Activated CD4-positive, alpha-beta T cell treated with anti-CD3 and anti-CD28 coated beads, Interleukin-2, Interleukin-6, amounts not matched to agents 100 ng/mL and 50 ng/mL, durations not matched to agents 16 hours and 8 hours (primary cell): ENCODE measurements at regions not wholly inside any gene's neighbourhood (a gene's known extent, or its start where the extent isn't known, plus 50 kb on each side); places are given as distances from the start of the nearest gene placed in this dataset.
A peak's percentile ranks its signal among the peaks of the same experiment; 100 is the strongest.

Experiments
- DNase-seq: peaks from one replicate; pipeline ENCODE4 v3.0.0-alpha.2; 2020

DNA sequence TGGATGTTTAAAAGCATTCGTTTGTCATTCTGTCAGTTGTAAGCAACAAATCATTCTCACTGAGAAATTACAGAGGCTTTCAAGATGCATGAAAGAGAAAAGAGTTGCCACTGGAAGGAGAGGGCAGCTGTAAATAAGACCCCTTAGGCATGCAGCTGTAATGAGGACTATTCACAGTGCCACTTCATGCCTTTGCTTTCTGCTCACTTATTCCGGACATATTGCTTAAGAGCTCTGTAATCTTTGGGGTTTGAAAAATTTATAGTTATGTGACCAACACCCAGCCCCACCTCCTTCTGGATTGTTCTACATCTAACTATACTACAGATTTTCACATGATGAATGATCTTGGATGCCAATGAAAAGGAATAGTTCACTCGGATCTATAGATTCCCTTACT is 194.8 kb upstream of the DCN start:
- DNase-seq: no peak

DNA sequence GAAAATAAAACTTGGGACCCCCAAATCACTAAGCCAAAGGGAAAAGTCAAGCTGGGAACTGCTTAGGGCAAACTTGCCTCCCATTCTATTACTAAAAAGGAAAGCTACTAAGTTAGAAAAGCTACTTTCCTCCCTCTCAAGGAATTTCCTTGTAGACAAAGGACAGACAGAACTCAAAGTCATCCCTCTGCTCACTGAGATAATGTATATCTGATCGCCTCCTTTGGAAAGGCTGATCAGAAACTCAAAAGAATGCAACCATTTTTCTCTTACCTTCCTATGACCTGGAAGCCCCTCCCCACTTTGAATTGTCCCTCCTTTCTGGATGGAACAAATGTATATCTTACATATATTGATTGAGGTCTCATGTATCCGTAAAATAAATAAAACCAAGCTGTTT is 190.5 kb upstream of the DCN start:
- DNase-seq: no peak

- DNase-seq: no peak
Observed at GRCh38 chr12:91370086-91370868, 187.7 kb upstream of the DCN start.

DNA sequence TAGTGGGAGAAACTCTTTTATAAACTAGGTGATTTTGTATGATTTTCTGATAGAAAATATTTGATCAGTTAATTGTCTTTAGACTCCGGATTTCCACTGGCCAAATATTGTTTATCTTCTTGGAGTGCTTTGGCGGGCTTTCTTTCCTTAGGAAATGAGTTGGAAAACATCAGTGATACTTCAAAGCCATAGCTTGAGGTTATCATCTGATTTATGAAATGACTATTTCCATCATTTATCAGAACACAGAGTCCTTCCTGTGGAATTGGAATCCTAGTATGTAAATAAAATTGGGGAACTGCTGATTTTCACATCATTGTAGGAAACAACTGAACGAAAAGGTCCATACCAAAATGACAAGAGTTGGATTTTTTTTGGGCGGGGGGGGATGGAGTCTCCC is 186.0 kb upstream of the DCN start:
- no peak for DNase-seq

DNA sequence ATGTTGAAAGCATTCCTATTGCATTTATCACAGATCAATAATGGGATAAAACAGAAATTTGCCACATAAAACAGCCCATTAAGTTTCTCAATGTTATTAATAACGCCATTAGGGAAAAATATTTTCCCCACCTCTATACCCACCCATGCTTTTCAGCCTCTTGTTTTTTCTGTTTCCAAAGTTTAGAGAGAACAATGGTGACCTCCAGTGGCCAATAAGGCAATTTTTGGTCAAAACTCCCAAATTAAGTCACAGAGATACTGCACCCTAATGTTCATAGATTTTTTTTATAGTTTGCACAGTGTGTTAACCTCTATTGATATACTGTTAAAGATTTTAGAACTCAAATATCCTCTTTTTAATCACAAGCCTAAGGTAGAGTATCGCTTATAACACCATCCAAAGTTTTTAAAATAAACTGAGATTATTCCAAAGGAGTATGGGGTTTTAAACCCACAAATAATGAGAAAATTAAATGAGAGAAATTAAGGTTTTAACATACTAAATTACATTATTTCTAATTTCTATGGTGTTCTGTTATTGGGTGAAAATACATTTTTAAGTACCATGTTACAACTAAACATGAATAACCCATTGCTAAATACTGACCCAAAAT is 184.7 kb upstream of the DCN start:
- peak; percentile 6 for DNase-seq

DNA sequence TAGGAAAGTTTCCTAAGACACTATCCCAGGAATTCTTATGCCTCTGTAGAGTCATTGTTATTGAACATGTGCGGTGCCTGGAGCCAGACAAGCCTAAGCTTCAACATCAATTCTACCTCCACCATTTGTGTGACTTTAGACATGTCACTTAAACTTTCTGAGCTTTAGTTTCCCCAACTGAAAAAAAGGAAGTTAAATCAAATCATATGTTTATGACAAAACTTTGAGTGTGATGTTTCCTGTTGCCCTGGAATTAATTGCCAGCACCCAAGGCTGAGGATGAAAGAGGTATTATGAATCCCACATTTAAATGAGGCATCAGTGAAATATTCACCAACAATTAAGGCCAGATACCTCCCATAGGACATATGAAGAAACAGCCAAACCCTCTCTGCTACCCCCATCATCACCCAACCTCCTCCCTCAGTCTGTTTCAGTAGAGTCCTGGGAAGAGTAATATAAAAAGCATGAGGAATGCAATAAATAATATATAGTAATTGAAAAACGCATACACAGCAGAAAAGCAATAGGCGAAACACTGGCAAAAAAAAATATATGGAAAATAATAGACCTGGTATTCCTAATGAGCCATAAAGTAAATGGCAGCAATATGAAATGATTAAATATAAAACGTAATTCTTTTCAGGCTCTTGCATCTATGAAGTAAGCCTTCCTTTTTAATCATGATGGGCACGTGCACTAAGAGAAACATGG is 182.0 kb upstream of the DCN start:
- no peak for DNase-seq

GRCh38 chr12:91361864-91362263 is 179.2 kb upstream of the DCN start:
- peak; percentile 26 for DNase-seq

GRCh38 chr12:91357381-91357780 is 174.8 kb upstream of the DCN start:
- no peak for DNase-seq

- DNase-seq: no peak
Observed at GRCh38 chr12:91356405-91356804, 173.8 kb upstream of the DCN start.

GRCh38 chr12:91355150-91356006 is 172.8 kb upstream of the DCN start:
- DNase-seq: peak; percentile 40

GRCh38 chr12:91353266-91353665 is 170.6 kb upstream of the DCN start:
- no peak for DNase-seq

- no peak for DNase-seq
Observed at GRCh38 chr12:91349476-91349875, 166.9 kb upstream of the DCN start.

DNA sequence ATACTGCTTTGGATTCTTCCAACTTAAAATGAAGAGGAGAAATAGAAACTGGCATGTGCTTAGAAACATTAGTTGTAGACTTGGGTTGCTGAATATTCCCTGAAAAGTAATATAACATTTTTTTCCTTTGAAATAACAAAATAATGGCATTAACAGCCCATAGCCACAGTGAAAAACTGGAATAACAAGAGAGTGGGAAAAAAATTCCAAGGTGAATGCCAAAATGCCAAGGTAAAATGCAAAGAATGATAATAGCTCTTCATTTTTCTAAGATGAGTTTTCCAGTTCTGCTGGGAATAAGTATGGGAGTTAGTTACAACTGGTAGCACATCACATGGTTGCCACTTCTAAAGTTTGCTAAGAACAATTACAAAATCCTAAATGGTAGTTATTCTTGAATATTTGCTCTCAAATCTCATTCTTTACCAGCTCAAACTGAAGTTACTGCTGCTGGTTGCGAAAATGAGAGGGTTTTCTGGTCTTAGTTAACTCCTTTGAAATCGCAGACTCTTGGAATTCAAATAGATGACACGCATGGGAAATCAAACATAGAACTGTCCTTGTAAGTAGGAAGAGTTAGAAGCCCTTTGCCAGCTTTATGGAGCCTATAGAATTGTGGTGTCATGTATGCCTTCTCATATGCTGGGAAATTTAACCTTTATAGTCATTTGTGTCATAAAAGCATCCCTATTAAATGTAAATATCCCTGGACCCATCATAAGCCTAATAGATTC is 165.0 kb upstream of the DCN start:
- no peak for DNase-seq

GRCh38 chr12:91346827-91347226 is 164.2 kb upstream of the DCN start:
- DNase-seq: no peak

- DNase-seq: no peak
Observed at GRCh38 chr12:91344408-91344807, 161.8 kb upstream of the DCN start.

GRCh38 chr12:91343010-91343409 is 160.4 kb upstream of the DCN start:
- no peak for DNase-seq

DNA sequence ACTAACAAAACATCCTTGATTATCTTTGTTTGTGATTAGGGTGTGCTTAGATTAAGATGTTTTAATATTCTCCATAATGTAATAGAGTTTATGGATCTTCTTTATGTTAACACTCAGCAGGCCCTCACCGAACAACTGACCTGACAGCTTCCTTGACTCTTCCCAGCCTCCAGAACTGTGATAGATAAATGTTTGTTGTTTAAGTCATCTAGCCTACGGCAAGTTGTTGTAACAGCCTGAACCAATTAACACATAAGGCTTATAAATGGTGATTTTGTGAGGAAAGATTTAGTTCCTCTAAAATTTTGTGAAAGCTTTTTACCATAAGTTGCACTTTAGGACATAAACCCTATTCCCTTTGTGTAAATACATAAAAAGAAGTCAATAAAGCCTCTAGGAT is 156.5 kb upstream of the DCN start:
- no peak for DNase-seq

DNA sequence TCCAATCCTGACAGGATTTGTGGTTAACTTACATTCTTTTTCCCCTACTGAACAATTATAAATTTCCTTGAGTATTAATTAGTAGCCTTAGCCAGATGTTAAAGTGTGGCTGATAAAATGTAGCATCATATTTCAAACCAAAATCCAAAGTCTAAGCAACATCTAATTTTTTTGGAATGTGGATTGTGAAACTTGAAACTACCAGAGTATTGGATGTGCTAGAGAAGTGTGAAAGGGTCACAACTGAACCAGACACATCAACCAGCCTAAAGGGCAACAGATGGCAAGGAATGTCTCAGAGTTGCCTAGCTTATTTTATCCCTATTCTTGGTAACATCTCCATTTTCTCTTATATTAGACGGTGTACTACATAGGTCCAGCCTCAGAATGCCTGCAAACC is 153.1 kb upstream of the DCN start:
- no peak for DNase-seq

DNA sequence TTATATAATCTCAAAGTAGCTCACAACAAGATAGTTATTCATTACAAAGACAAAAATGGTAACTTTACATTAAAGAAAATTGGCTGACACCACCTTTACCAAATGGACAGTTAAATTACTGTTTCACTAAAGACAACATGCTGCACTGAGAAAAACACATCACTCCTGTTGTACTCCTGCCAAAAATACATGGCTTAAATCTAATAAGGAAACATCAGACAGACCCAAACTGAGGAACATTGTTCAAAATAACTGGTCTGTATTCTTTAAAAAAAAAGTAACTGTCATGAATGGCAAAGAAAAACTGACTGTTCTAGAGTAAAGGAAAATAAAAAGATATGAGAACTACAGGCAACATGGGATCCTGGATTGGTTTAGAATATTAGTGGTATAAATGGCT is 151.3 kb upstream of the DCN start:
- DNase-seq: no peak

GRCh38 chr12:91332302-91332701 is 149.7 kb upstream of the DCN start:
- DNase-seq: no peak

DNA sequence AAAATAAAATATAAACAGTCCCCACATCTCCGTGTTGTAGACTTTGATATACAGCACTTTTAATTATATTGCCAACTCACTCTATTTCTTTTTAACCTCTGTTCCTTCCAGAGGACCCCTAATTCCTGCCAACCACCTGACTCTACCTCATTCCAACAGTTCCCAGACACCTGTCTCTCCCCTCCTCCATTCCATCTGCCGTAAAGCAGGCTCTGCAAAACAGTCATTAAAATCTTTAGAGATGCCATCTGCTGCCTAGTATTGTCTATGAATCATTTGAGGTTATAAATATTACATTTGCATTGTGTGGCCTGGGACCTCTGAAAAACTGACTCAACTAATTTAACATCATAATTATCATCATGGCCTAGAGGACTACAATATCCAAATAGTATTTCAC is 148.8 kb upstream of the DCN start:
- no peak for DNase-seq

- no peak for DNase-seq
Observed at GRCh38 chr12:91328451-91328850, 145.8 kb upstream of the DCN start.

DNA sequence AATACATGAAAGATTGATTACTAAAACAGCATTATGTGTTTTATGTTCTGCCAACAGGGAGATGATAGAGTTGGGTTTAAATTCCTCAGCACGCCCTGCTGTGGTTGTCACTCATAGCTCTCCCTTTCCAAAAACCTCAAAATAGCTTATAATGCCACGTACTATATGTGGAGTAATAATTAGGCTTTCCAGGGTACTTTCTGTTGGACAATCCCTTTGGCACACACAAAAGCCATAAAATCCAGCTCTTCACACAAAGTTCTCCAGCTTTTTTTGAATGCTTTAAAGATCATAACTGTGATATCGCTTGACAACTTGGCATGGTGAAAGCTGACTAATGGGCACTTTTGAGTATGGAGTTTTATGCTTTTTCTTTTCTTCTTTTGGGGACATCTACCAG is 145.3 kb upstream of the DCN start:
- DNase-seq: no peak
